B cell (primary cell): ENCODE measurements at regions not wholly inside any gene's neighbourhood (a gene's known extent, or its start where the extent isn't known, plus 50 kb on each side); places are given as distances from the start of the nearest gene placed in this dataset.

Experiments used
- ATAC-seq: fragments of 200-7000 bp; cut with Tn5 transposase; one replicate; pipeline ENCODE4 v1.10.0; 2021; ENCODE audit warnings: low read depth, mild to moderate bottlenecking, moderate number of reproducible peaks, moderate library complexity
- CTCF ChIA-PET: fragments of 350-600 bp; sonication (Branson Sonifier 250); formaldehyde crosslinking; loops from one replicate; lab custom pipeline; 2021; ENCODE audit warnings: antibody characterized with exemption, inconsistent platforms; lab: Charles Lee
- POLR2A ChIA-PET: fragments of 350-600 bp; sonication (Branson Sonifier 250); formaldehyde crosslinking; loops from one replicate; lab custom pipeline; 2021; ENCODE audit warnings: antibody characterized with exemption; lab: Charles Lee
- DNase-seq: peaks from one replicate; pipeline ENCODE4 v3.0.0; 2013
- H2AFZ ChIP-seq: 2 replicates; pipeline ENCODE4 v1.6.1; 2012; ENCODE audit warnings: mild to moderate bottlenecking, low read depth, low read length; ENCODE audit not compliant: insufficient read depth, poor library complexity, severe bottlenecking
- H3K27ac ChIP-seq, 2 donors: 1 replicate in 1 of 2; 2 replicates in 1 of 2; pipeline ENCODE4 v1.5.1; 2012 to 2013; ENCODE audit warnings: low read length in 2 of 2, mild to moderate bottlenecking in 2 of 2, moderate library complexity in 1 of 2
- H3K27me3 ChIP-seq, 4 experiments: fragments of 200-600 bp in 1 of 4; sonication (generic) in 1 of 4; replicated peaks in 1 of 4; 1 replicate in 2 of 4; 2 replicates in 2 of 4; pipeline versions ENCODE4 v1.6.1 to v1.7.0; 2013 to 2016; ENCODE audit warnings: low read length in 3 of 4, mild to moderate bottlenecking in 2 of 4, mixed read lengths in 1 of 4, moderate library complexity in 1 of 4; ENCODE audit not compliant: insufficient read depth in 4 of 4, control insufficient read depth in 3 of 4; ENCODE audit errors: control extremely low read depth in 1 of 4
- H3K36me3 ChIP-seq, 2 experiments: replicated peaks in 1 of 2; 1 replicate in 1 of 2; 2 replicates in 1 of 2; pipeline versions ENCODE4 v1.6.1 to v1.7.1; 2013; ENCODE audit warnings: low read length in 1 of 2; ENCODE audit not compliant: insufficient read depth in 2 of 2, control insufficient read depth in 1 of 2; ENCODE audit errors: control extremely low read depth in 1 of 2, extremely low read depth in 1 of 2
- H3K4me1 ChIP-seq, 2 donors: fragments of 200-600 bp in 1 of 2; sonication (generic) in 1 of 2; 1 replicate in 1 of 2; 2 replicates in 1 of 2; pipeline versions ENCODE4 v1.5.1 to v1.6.1; 2013 to 2017; ENCODE audit warnings: low read length in 2 of 2; ENCODE audit not compliant: control insufficient read depth in 2 of 2, insufficient read depth in 2 of 2
- H3K4me2 ChIP-seq: replicated peaks from 2 replicates; pipeline ENCODE3; 2012; ENCODE audit warnings: mild to moderate bottlenecking, low read depth, low read length; ENCODE audit not compliant: poor library complexity, severe bottlenecking
- H3K4me3 ChIP-seq, 5 experiments: fragments of 200-600 bp in 1 of 5; sonication (generic) in 1 of 5; 1 replicate in 3 of 5; 2 replicates in 2 of 5; pipeline versions ENCODE4 v1.5.1 to v1.7.0; 2011 to 2016; ENCODE audit warnings: low read length in 4 of 5, mild to moderate bottlenecking in 4 of 5, low read depth in 2 of 5, control low read depth in 1 of 5, moderate library complexity in 1 of 5; ENCODE audit not compliant: insufficient read depth in 1 of 5; ENCODE audit errors: control extremely low read depth in 1 of 5, extremely low read depth in 1 of 5
- H3K79me2 ChIP-seq: fragments of 200-600 bp; sonication (generic); one replicate; pipeline ENCODE4 v1.6.0; 2016; ENCODE audit warnings: low read length; ENCODE audit not compliant: control insufficient read depth, insufficient read depth
- H3K9ac ChIP-seq: fragments of 200-600 bp; sonication (generic); 2 replicates; pipeline ENCODE4 v1.6.1; 2017; ENCODE audit warnings: mild to moderate bottlenecking, low read length, moderate library complexity
- H3K9me3 ChIP-seq, 3 donors: one replicate each; pipeline versions ENCODE4 v1.6.1 to v1.7.1; 2013; ENCODE audit warnings: low read length in 2 of 3; ENCODE audit not compliant: control insufficient read depth in 2 of 3, insufficient read depth in 1 of 3; ENCODE audit errors: control extremely low read depth in 1 of 3
- H4K20me1 ChIP-seq: 2 replicates; pipeline ENCODE4 v1.6.0; 2012; ENCODE audit warnings: mild to moderate bottlenecking, low read length; ENCODE audit not compliant: insufficient read depth, control insufficient read depth, poor library complexity, severe bottlenecking
- H3K27ac Mint-ChIP-seq: one replicate; pipeline ENCODE4 v1.8.0; 2021; ENCODE audit warnings: mixed read lengths
- H3K27me3 Mint-ChIP-seq: one replicate; pipeline ENCODE4 v1.8.0; 2021; ENCODE audit warnings: mixed read lengths
- H3K4me1 Mint-ChIP-seq: one replicate; pipeline ENCODE4 v1.8.0; 2021; ENCODE audit warnings: mixed read lengths
- H3K4me3 Mint-ChIP-seq: one replicate; pipeline ENCODE4 v1.8.0; 2021; ENCODE audit warnings: mixed read lengths
- H3K9me3 Mint-ChIP-seq: one replicate; pipeline ENCODE4 v1.8.0; 2022; ENCODE audit warnings: mixed read lengths; ENCODE audit not compliant: insufficient read depth
- EZH2 ChIP-seq: IDR thresholded peaks from 2 replicates; pipeline ENCODE4 v1.6.1; 2012; ENCODE audit warnings: borderline replicate concordance, low read depth, mild to moderate bottlenecking, moderate library complexity, low read length; ENCODE audit not compliant: insufficient read depth, poor library complexity, severe bottlenecking
- WGBS: methylation state at CpG from one replicate; pipeline ENCODE4 v1.1.5; 2013; ENCODE audit warnings: missing lambda C conversion rate; ENCODE audit not compliant: insufficient coverage; 5-methylcytosine and 5-hydroxymethylcytosine counted together
- intact Hi-C: fragments of 100-400 bp; cut with micrococcal nuclease; formaldehyde crosslinking; loops from one replicate; pipeline ENCODE4 v1.10.0; 2022
- TF ChIP-seq, protein P1 (sequence below): fragments of 200-600 bp; IDR thresholded peaks from one replicate; pipeline ENCODE4 v1.8.0; 2022; ENCODE audit warnings: antibody characterized with exemption, mild to moderate bottlenecking

DNA sequence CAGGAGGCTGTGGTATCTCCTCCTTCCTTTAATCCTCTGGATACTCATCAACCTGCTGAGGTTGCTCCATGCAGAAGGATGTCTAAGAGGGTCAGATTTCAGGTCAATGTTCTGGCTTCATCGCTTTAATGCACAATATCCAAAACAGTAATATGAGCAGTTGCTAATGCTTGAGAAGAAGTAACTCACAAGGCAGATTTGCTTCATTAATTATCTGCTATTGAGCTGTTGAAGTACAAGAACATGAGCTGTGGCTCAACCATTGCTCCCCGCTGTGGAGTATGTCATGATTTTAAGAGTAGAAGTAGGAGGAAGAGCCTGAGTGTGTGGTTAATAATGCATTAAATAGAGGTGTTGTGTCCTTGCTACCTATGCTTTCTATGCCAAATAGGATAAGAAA is 1412.9 kb upstream of the ALCAM start:
- ATAC-seq (no peak), DNase-seq (no peak)
- no peak overlapping the region for H3K4me2 ChIP-seq
- no peaks in the 10 kb centered on the region for H3K79me2 ChIP-seq
- no peak overlapping the region for H3K4me3 ChIP-seq
- Mint-ChIP-seq H3K4me1 (no peaks in the 10 kb centered on the region), H3K27me3 (no peaks in the 10 kb centered on the region), H3K27ac (no peak overlapping the region), H3K4me3 (no peak overlapping the region), H3K9me3 (no peaks in the 10 kb centered on the region)
- H2AFZ ChIP-seq: no peak overlapping the region
- intact Hi-C loops: no loop called here
- H3K27ac ChIP-seq: no peak overlapping the region
- H3K9ac ChIP-seq: no peak overlapping the region
- H3K27me3 ChIP-seq: no peaks in the 10 kb centered on the region
- H3K36me3 ChIP-seq: no peaks in the 10 kb centered on the region
- H3K4me1 ChIP-seq: no peaks in the 10 kb centered on the region
- TF ChIP-seq EZH2: no peak
- TF ChIP-seq, protein P1, sequence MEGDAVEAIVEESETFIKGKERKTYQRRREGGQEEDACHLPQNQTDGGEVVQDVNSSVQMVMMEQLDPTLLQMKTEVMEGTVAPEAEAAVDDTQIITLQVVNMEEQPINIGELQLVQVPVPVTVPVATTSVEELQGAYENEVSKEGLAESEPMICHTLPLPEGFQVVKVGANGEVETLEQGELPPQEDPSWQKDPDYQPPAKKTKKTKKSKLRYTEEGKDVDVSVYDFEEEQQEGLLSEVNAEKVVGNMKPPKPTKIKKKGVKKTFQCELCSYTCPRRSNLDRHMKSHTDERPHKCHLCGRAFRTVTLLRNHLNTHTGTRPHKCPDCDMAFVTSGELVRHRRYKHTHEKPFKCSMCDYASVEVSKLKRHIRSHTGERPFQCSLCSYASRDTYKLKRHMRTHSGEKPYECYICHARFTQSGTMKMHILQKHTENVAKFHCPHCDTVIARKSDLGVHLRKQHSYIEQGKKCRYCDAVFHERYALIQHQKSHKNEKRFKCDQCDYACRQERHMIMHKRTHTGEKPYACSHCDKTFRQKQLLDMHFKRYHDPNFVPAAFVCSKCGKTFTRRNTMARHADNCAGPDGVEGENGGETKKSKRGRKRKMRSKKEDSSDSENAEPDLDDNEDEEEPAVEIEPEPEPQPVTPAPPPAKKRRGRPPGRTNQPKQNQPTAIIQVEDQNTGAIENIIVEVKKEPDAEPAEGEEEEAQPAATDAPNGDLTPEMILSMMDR: no peak
- CTCF ChIA-PET: no interaction called here
- POLR2A ChIA-PET: no interaction called here
- WGBS: 100% methylated on average over 1 of the region's 2 CpGs
- H3K9me3 ChIP-seq: no peaks in the 10 kb centered on the region
- H4K20me1 ChIP-seq: no peaks in the 10 kb centered on the region

DNA sequence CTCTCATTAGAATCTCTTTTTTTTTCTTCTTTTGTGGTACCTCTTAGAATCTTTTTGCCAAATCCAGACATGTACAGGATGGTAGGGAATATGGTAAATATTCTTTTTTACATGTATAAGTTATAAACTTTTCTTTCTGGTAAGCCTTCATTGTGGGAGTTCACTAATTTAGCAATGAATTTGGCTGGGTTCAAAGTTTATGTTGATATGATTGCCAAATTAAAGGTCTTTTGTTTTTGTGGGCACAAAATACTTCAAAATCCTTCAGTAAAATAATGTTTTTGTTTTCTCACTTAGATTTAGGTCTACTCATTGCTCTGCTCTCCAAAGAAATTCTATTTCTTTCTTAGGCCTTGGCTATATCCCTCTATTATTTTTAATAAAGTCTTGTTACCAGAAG is 1405.9 kb upstream of the ALCAM start:
- no peaks in the 10 kb centered on the region for H3K4me1 ChIP-seq
- H3K4me3 Mint-ChIP-seq: no peak overlapping the region
- POLR2A ChIA-PET: no interaction called here

More for the DNA sequence above, 1405.9 kb upstream of the ALCAM start:
- no peak overlapping the region for H3K9ac ChIP-seq
- ATAC-seq: no peak
- Mint-ChIP-seq H3K9me3 (no peaks in the 10 kb centered on the region), H3K27ac (no peak overlapping the region), H3K27me3 (no peaks in the 10 kb centered on the region), H3K4me1 (no peaks in the 10 kb centered on the region)
- CTCF ChIA-PET: no interaction called here
- H3K9me3 ChIP-seq: no peaks in the 10 kb centered on the region
- no peaks in the 10 kb centered on the region for H3K79me2 ChIP-seq
- H3K4me2 ChIP-seq: no peak overlapping the region
- no peaks in the 10 kb centered on the region for H3K27me3 ChIP-seq
- H2AFZ ChIP-seq: no peak overlapping the region
- H3K27ac ChIP-seq: no peak overlapping the region
- no peaks in the 10 kb centered on the region for H4K20me1 ChIP-seq
- intact Hi-C loops: no loop called here
- no peaks in the 10 kb centered on the region for H3K36me3 ChIP-seq
- TF ChIP-seq, protein P1: no peak
- TF ChIP-seq EZH2: no peak
- no peak for DNase-seq
- H3K4me3 ChIP-seq: no peak overlapping the region
